ENCODE measurements at regions not wholly inside any gene's neighbourhood (a gene's known extent, or its start where the extent isn't known, plus 50 kb on each side); places are given as distances from the start of the nearest gene placed in this dataset.

DNA sequence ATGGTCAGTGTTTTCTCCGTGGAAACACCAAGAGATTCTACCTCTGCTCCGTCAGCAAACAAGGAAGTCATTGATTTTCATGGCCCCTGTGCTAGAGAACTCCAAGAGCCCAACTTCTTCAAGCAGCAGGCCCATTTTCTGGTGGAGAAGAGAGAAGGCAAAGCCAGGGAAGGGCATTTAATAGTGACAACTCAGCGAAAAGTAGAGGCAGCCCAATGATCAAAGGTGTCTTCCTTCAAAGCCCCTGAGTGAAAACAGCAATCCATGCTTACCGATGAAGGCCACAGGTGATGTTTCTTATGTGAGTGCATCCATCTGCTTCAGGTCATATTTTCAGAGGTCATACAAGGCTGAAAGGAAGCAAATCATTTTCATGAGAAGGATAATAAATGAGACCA lies 77.3 kb downstream of the VCPKMT start:
- TF ChIP-seq, protein P1, sequence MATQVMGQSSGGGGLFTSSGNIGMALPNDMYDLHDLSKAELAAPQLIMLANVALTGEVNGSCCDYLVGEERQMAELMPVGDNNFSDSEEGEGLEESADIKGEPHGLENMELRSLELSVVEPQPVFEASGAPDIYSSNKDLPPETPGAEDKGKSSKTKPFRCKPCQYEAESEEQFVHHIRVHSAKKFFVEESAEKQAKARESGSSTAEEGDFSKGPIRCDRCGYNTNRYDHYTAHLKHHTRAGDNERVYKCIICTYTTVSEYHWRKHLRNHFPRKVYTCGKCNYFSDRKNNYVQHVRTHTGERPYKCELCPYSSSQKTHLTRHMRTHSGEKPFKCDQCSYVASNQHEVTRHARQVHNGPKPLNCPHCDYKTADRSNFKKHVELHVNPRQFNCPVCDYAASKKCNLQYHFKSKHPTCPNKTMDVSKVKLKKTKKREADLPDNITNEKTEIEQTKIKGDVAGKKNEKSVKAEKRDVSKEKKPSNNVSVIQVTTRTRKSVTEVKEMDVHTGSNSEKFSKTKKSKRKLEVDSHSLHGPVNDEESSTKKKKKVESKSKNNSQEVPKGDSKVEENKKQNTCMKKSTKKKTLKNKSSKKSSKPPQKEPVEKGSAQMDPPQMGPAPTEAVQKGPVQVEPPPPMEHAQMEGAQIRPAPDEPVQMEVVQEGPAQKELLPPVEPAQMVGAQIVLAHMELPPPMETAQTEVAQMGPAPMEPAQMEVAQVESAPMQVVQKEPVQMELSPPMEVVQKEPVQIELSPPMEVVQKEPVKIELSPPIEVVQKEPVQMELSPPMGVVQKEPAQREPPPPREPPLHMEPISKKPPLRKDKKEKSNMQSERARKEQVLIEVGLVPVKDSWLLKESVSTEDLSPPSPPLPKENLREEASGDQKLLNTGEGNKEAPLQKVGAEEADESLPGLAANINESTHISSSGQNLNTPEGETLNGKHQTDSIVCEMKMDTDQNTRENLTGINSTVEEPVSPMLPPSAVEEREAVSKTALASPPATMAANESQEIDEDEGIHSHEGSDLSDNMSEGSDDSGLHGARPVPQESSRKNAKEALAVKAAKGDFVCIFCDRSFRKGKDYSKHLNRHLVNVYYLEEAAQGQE (IDR thresholded peaks at IDR 0.05; ENCODE audit: insufficient read depth in 1 of 2, low read depth in 2 of 2, low read length in 2 of 2) = no peak
- TF ChIP-seq TAF1 (IDR thresholded peaks at IDR 0.05; ENCODE audit: borderline replicate concordance, insufficient read depth, low read length) = no peak
- no peak for TF ChIP-seq POLR2AphosphoS5 (IDR thresholded peaks at IDR 0.05; ENCODE audit: low read depth, low read length)
- no peak for TF ChIP-seq SIN3A (IDR thresholded peaks at IDR 0.05; ENCODE audit: borderline replicate concordance, insufficient read depth, low read length)

Measured in PFSK-1 (cell line).